K562 (cell line): ENCODE measurements at regions not wholly inside any gene's neighbourhood (a gene's known extent, or its start where the extent isn't known, plus 50 kb on each side); places are given as distances from the start of the nearest gene placed in this dataset.

Experiments used
- ATAC-seq: fragments of 200-7000 bp; cut with Tn5 transposase; 3 replicates; pipeline ENCODE4 v1.9.1; 2020; ENCODE audit warnings: moderate library complexity
- BruUV-seq: library from RNA; stranded (reverse); fragments of 400-500 nt; replicated peaks from 2 replicates; lab custom pipeline; 2021; lab: Mats Ljungman, UMichigan
- CTCF ChIA-PET: fragments of 300-600 bp; formaldehyde crosslinking; extraction: SDS; loops from one replicate; lab custom pipeline; 2021; ENCODE audit warnings: low intra/inter-chr PET ratio; lab: Yijun Ruan, JAX
- POLR2A ChIA-PET: fragments of 300-600, 350-650 bp; sonication (Branson Sonifier 250); formaldehyde crosslinking; extraction: SDS; loops from one replicate; lab custom pipeline; 2021; ENCODE audit warnings: antibody characterized with exemption, inconsistent platforms; lab: Yijun Ruan, JAX
- DNase-seq, 4 experiments: peaks; one replicate each; pipeline versions ENCODE4 v3.0.0 to v3.0.0-alpha.2; 2011 to 2018; ENCODE audit warnings: low spot score in 3 of 4, mixed read lengths in 3 of 4; ENCODE audit errors: extremely low read depth in 1 of 4
- FAIRE-seq: peaks from 2 replicates; lab custom pipeline; 2011; peaks lifted over from hg19 to GRCh38; lab: Jason Lieb, UNC
- H2AFZ ChIP-seq: 2 replicates; pipeline ENCODE4 v1.6.0; 2011; ENCODE audit warnings: low read depth, low read length, control low read depth, inconsistent platforms
- H3K27ac ChIP-seq: fragments of 200-600 bp; 3 replicates; pipeline ENCODE4 v1.8.0; 2011; ENCODE audit warnings: low read depth, mild to moderate bottlenecking, control low read depth, inconsistent platforms, low read length, moderate library complexity, mixed read lengths; ENCODE audit errors: extremely low read depth
- H3K27me3 ChIP-seq, 2 experiments: fragments of 300-600 bp in 1 of 2; 2 replicates in 1 of 2; 3 replicates in 1 of 2; pipeline versions ENCODE4 v1.6.0 to v1.8.0; 2011; ENCODE audit warnings: inconsistent platforms in 2 of 2, low read length in 2 of 2, mild to moderate bottlenecking in 1 of 2, mixed read lengths in 1 of 2, moderate library complexity in 1 of 2; ENCODE audit not compliant: control insufficient read depth in 2 of 2, insufficient read depth in 2 of 2
- H3K36me3 ChIP-seq: fragments of 300-600 bp; 3 replicates; pipeline ENCODE4 v1.8.0; 2011; ENCODE audit warnings: mild to moderate bottlenecking, low read length, inconsistent platforms; ENCODE audit not compliant: control insufficient read depth, insufficient read depth
- H3K4me1 ChIP-seq, 2 experiments: fragments of 200-600 bp in 1 of 2; replicated peaks in 1 of 2; 2 replicates in 1 of 2; 3 replicates in 1 of 2; pipeline versions ENCODE4 v1.5.1 to v1.8.0; 2011; ENCODE audit warnings: inconsistent platforms in 2 of 2, low read length in 2 of 2, mild to moderate bottlenecking in 1 of 2, mixed read lengths in 1 of 2, moderate library complexity in 1 of 2; ENCODE audit not compliant: control insufficient read depth in 2 of 2, insufficient read depth in 2 of 2
- H3K4me2 ChIP-seq: 2 replicates; pipeline ENCODE4 v1.6.1; 2011; ENCODE audit warnings: low read length, control low read depth, inconsistent platforms, mixed read lengths; ENCODE audit not compliant: insufficient read depth
- H3K4me3 ChIP-seq: fragments of 200-600 bp; sonication (generic), shearing (Covaris generic); 2 replicates; pipeline ENCODE4 v1.5.1; 2016; ENCODE audit warnings: control low read depth, inconsistent platforms
- H3K79me2 ChIP-seq: fragments of 200-600 bp; 3 replicates; pipeline ENCODE4 v1.8.0; 2011; ENCODE audit warnings: low read length, inconsistent platforms; ENCODE audit not compliant: control insufficient read depth, insufficient read depth
- H3K9ac ChIP-seq, 2 experiments: 2 replicates each; pipeline versions ENCODE4 v1.6.0 to v1.6.1; 2011; ENCODE audit warnings: low read depth in 2 of 2, low read length in 2 of 2, control low read depth in 1 of 2, inconsistent platforms in 1 of 2, mild to moderate bottlenecking in 1 of 2, mixed read lengths in 1 of 2; ENCODE audit not compliant: insufficient read depth in 1 of 2
- H3K9me1 ChIP-seq: one replicate; pipeline ENCODE4 v1.6.0; 2011; ENCODE audit warnings: inconsistent platforms, mild to moderate bottlenecking, low read length, moderate library complexity; ENCODE audit not compliant: control insufficient read depth, insufficient read depth
- H3K9me3 ChIP-seq: replicated peaks from 2 replicates; pipeline ENCODE4 v1.5.1; 2011; ENCODE audit warnings: low read depth, low read length, inconsistent platforms; ENCODE audit not compliant: control insufficient read depth, insufficient read depth
- H4K20me1 ChIP-seq: replicated peaks from 2 replicates; pipeline ENCODE4 v1.6.1; 2011; ENCODE audit warnings: low read length, inconsistent platforms, mixed read lengths; ENCODE audit not compliant: control insufficient read depth, insufficient read depth
- BHLHE40 ChIP-seq: IDR thresholded peaks from 2 replicates; pipeline ENCODE4 v1.6.1; 2011; ENCODE audit warnings: low read length, improper control_type of control experiment
- CBX3 ChIP-seq, 2 experiments: IDR thresholded peaks; 1 replicate in 1 of 2; 2 replicates in 1 of 2; pipeline ENCODE4 v1.6.1; 2012; ENCODE audit warnings: inconsistent platforms in 2 of 2, low read length in 2 of 2, borderline replicate concordance in 1 of 2, control low read depth in 1 of 2
- KAT2B ChIP-seq: IDR thresholded peaks from one replicate; pipeline ENCODE4 v1.6.1; 2012; ENCODE audit warnings: low read depth, mild to moderate bottlenecking, control low read depth, inconsistent platforms, low read length, moderate library complexity
- MTA2 ChIP-seq: fragments of 450-650 bp; IDR thresholded peaks from 2 replicates; pipeline ENCODE4 v1.6.1; 2016; ENCODE audit warnings: low read depth
- NFXL1 ChIP-seq: fragments of 450-650 bp; formaldehyde crosslinking; IDR thresholded peaks from 2 replicates; pipeline ENCODE4 v1.4.0; 2021; ENCODE audit warnings: mild to moderate bottlenecking
- TCFL5 ChIP-seq: fragments of 250-450 bp; sonication (Bioruptor Pico); conservative IDR thresholded peaks from 2 replicates; pipeline ENCODE4 v1.6.1; 2021; ENCODE audit warnings: mild to moderate bottlenecking, moderate library complexity, matching md5 sums
- WGBS: fragments of 100-300 bp; shearing (Covaris generic); methylation state at CpG from one replicate; pipeline ENCODE4 v1.1.6; 2016; ENCODE audit warnings: low coverage, mixed read lengths; ENCODE audit not compliant: insufficient coverage; ENCODE audit errors: missing lambda C conversion rate; 5-methylcytosine and 5-hydroxymethylcytosine counted together
- in situ Hi-C: fragments of 300-500 bp; cut with MboI; formaldehyde crosslinking; loops from 4 replicates; pipeline ENCODE4 v1.15.0; 2018; ENCODE audit warnings: inconsistent platforms, mixed read lengths
- intact Hi-C: fragments of 100-400 bp; cut with micrococcal nuclease; formaldehyde crosslinking; loops from 2 replicates; pipeline ENCODE4 v1.14.2; 2022
- TF ChIP-seq, protein P1 (sequence below): IDR thresholded peaks from 2 replicates; pipeline ENCODE4 v1.6.1; 2011; ENCODE audit warnings: borderline replicate concordance, low read depth, mild to moderate bottlenecking, moderate library complexity, low read length; ENCODE audit not compliant: insufficient read depth, poor library complexity, severe bottlenecking

GRCh38 chr6:9532621-9533557 is 882.0 kb downstream of the TFAP2A start:
- POLR2A ChIA-PET = no interaction called here
- CTCF ChIA-PET = no interaction called here

More at GRCh38 chr6:9532621-9533557, 882.0 kb downstream of the TFAP2A start:
- no peaks in the 10 kb centered on the region for H3K4me1 ChIP-seq
- intact Hi-C loops (no loop called here), in situ Hi-C loops (no loop called here)
- WGBS = 2% methylated on average over 3 of the region's 3 CpGs
- DNase-seq (no peak), FAIRE-seq (no peak), ATAC-seq (no peak)
- no peaks in the 10 kb centered on the region for H3K79me2 ChIP-seq
- no peak for TF ChIP-seq MTA2
- no peak for TF ChIP-seq BHLHE40
- no peak for TF ChIP-seq TCFL5
- TF ChIP-seq NFXL1 (CRISPR knock-in tag) = no peak
- TF ChIP-seq, protein P1, sequence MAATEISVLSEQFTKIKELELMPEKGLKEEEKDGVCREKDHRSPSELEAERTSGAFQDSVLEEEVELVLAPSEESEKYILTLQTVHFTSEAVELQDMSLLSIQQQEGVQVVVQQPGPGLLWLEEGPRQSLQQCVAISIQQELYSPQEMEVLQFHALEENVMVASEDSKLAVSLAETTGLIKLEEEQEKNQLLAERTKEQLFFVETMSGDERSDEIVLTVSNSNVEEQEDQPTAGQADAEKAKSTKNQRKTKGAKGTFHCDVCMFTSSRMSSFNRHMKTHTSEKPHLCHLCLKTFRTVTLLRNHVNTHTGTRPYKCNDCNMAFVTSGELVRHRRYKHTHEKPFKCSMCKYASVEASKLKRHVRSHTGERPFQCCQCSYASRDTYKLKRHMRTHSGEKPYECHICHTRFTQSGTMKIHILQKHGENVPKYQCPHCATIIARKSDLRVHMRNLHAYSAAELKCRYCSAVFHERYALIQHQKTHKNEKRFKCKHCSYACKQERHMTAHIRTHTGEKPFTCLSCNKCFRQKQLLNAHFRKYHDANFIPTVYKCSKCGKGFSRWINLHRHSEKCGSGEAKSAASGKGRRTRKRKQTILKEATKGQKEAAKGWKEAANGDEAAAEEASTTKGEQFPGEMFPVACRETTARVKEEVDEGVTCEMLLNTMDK = no peak
- no peak for TF ChIP-seq KAT2B
- TF ChIP-seq CBX3 (IDR thresholded peaks at IDR 0.05; ENCODE audit: borderline replicate concordance in 1 of 2, low read length in 2 of 2) = no peak
- H3K27me3 ChIP-seq = no peaks in the 10 kb centered on the region
- H2AFZ ChIP-seq = no peak overlapping the region
- H4K20me1 ChIP-seq = no peaks in the 10 kb centered on the region
- no peak overlapping the region for H3K9ac ChIP-seq
- H3K9me3 ChIP-seq = peaks cover 3% of the 10 kb centered on the region; the same call in 1 of the 2 replicates
- no peak overlapping the region for H3K4me3 ChIP-seq
- H3K9me1 ChIP-seq = no peaks in the 10 kb centered on the region
- H3K4me2 ChIP-seq = no peak overlapping the region
- BruUV-seq = no TSS peak
- H3K36me3 ChIP-seq = no peaks in the 10 kb centered on the region
- no peak overlapping the region for H3K27ac ChIP-seq
